ENCODE measurements at regions not wholly inside any gene's neighbourhood (a gene's known extent, or its start where the extent isn't known, plus 50 kb on each side); places are given as distances from the start of the nearest gene placed in this dataset.

- no peak overlapping the region for H3K4me3 ChIP-seq (ENCODE audit: low read depth, low read length)
- peak; percentile 71 for DNase-seq (ENCODE audit: low read depth)
- no peak for TF ChIP-seq CTCF (conservative IDR thresholded peaks at IDR 0.05; ENCODE audit: low read depth, low read length)
These were observed 79.7 kb upstream of the GNG2 start for GRCh38 chr14:51780741-51781140.

GRCh38 chr14:51781381-51781780, 79.0 kb upstream of the GNG2 start:
- no peak for TF ChIP-seq CTCF (conservative IDR thresholded peaks at IDR 0.05; ENCODE audit: low read depth, low read length)
- H3K4me3 ChIP-seq (ENCODE audit: low read depth, low read length): no peak overlapping the region
- no peak for DNase-seq (ENCODE audit: low read depth)

GRCh38 chr14:51782435-51782834, 78.0 kb upstream of the GNG2 start:
- H3K4me3 ChIP-seq (ENCODE audit: low read depth, low read length): no peak overlapping the region
- no peak for TF ChIP-seq CTCF (conservative IDR thresholded peaks at IDR 0.05; ENCODE audit: low read depth, low read length)
- DNase-seq (ENCODE audit: low read depth): no peak

- no peak for TF ChIP-seq CTCF (conservative IDR thresholded peaks at IDR 0.05; ENCODE audit: low read depth, low read length)
- DNase-seq (ENCODE audit: low read depth): peak; percentile 69
These were observed 76.6 kb upstream of the GNG2 start for GRCh38 chr14:51783765-51784164.

GRCh38 chr14:51784466-51784865, 75.9 kb upstream of the GNG2 start:
- TF ChIP-seq CTCF (conservative IDR thresholded peaks at IDR 0.05; ENCODE audit: low read depth, low read length): no peak
- DNase-seq (ENCODE audit: low read depth): no peak
- H3K4me3 ChIP-seq (ENCODE audit: low read depth, low read length): no peak overlapping the region

More at GRCh38 chr14:51783765-51784164, 76.6 kb upstream of the GNG2 start:
- no peak overlapping the region for H3K4me3 ChIP-seq (ENCODE audit: low read depth, low read length)

- no peak for TF ChIP-seq CTCF (conservative IDR thresholded peaks at IDR 0.05; ENCODE audit: low read depth, low read length)
- no peak overlapping the region for H3K4me3 ChIP-seq (ENCODE audit: low read depth, low read length)
- DNase-seq (ENCODE audit: low read depth): no peak
These were observed 74.2 kb upstream of the GNG2 start for GRCh38 chr14:51786227-51786626.

- TF ChIP-seq CTCF (conservative IDR thresholded peaks at IDR 0.05; ENCODE audit: low read depth, low read length): no peak
- DNase-seq (ENCODE audit: low read depth): no peak
- H3K4me3 ChIP-seq (ENCODE audit: low read depth, low read length): no peak overlapping the region
These were observed 73.1 kb upstream of the GNG2 start for GRCh38 chr14:51787352-51787751.
